ENCODE measurements at regions not wholly inside any gene's neighbourhood (a gene's known extent, or its start where the extent isn't known, plus 50 kb on each side); places are given as distances from the start of the nearest gene placed in this dataset.

DNA sequence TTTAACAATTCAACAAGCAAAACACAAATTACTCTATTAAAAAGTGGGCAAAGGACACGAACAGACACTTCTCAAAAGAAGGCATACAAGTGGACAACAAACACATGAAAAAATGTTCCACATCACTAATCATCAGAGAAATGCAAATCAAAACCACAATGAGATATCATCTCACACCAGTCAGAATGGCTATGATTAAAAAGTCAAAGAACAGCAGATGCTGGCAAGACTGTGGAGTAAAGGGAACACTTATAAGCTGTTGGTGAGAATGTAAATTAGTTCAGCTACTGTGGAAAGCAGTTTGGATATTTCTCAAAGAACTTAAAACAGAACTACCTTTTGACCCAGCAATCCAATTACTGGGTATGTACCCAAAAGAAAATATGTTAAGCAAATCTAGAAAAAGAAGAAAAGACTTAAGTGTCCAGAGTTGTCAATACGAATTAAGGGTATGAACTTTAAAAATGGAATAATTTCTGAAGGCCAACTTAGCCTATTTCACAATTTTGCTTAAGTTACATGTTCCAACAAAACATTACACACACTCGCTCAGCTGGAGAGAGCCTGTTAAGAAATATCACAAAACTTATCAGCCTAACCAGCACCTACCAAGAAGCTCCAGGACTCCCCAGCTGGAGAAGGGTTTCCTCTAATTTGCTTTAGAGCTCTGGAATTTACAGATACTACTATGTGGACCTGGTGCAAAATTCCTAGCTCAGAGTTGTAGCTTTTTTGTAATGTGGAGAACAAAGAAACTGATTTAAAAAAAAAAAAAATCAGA, 232.1 kb downstream of the DUSP10 start:
- no peak for TF ChIP-seq EZH2 (IDR thresholded peaks at IDR 0.05; ENCODE audit: insufficient read depth, poor library complexity, severe bottlenecking)
- TF ChIP-seq EZH2phosphoT487 (IDR thresholded peaks at IDR 0.05; ENCODE audit: insufficient read depth, low read depth) = no peak
